ENCODE measurements at regions not wholly inside any gene's neighbourhood (a gene's known extent, or its start where the extent isn't known, plus 50 kb on each side); places are given as distances from the start of the nearest gene placed in this dataset.

- no peak overlapping the region for H3K4me3 ChIP-seq (ENCODE audit: low read length in 3 of 3)
- no peaks in the 10 kb centered on the region for H3K36me3 ChIP-seq (ENCODE audit: control insufficient read depth in 2 of 3, insufficient read depth in 3 of 3, low read length in 3 of 3)
- no peak for TF ChIP-seq CTCF (IDR thresholded peaks at IDR 0.05; ENCODE audit: borderline replicate concordance, extremely low read depth, insufficient read depth)
- H3K9ac ChIP-seq (ENCODE audit: low read length in 3 of 3) = no peak overlapping the region
- FAIRE-seq (no peak), DNase-seq (no peak)
- peaks cover 0 to 5% (median 0%) of the 10 kb centered on the region in 3 donors for H3K4me1 ChIP-seq (ENCODE audit: control insufficient read depth in 2 of 3, insufficient read depth in 2 of 3, low read depth in 1 of 3, low read length in 3 of 3)
- intact Hi-C loops (cut with DNase I) = no loop called here
- no peak overlapping the region for H3K27ac ChIP-seq (ENCODE audit: low read depth in 2 of 2, low read length in 2 of 2)
- H3K9me3 ChIP-seq (ENCODE audit: control insufficient read depth in 2 of 3, insufficient read depth in 1 of 3, low read length in 3 of 3) = peaks cover 0 to 4% (median 0%) of the 10 kb centered on the region in 3 donors
- no peaks in the 10 kb centered on the region for H3K27me3 ChIP-seq (ENCODE audit: control insufficient read depth, insufficient read depth, low read length)
Observed at GRCh38 chr7:106419455-106420182, 134.8 kb upstream of the NAMPT start.

- FAIRE-seq = no peak
Observed at GRCh38 chr7:106418526-106418925, 133.7 kb upstream of the NAMPT start.

GRCh38 chr7:106418094-106418493 lies 133.3 kb upstream of the NAMPT start:
- Histone ChIP-seq H3K4me3 (ENCODE audit: low read length in 3 of 3) (no peak overlapping the region), H3K4me1 (ENCODE audit: control insufficient read depth in 2 of 3, insufficient read depth in 2 of 3, low read depth in 1 of 3, low read length in 3 of 3) (no peaks in the 10 kb centered on the region), H3K9me3 (ENCODE audit: control insufficient read depth in 2 of 3, insufficient read depth in 1 of 3, low read length in 3 of 3) (peaks cover 0 to 4% (median 0%) of the 10 kb centered on the region in 3 donors), H3K27ac (ENCODE audit: low read depth in 2 of 2, low read length in 2 of 2) (no peak overlapping the region), H3K27me3 (ENCODE audit: control insufficient read depth, insufficient read depth, low read length) (no peaks in the 10 kb centered on the region), H3K9ac (ENCODE audit: low read length in 3 of 3) (no peak overlapping the region), H3K36me3 (ENCODE audit: control insufficient read depth in 2 of 3, insufficient read depth in 3 of 3, low read length in 3 of 3) (no peaks in the 10 kb centered on the region)
- no peak for DNase-seq
- intact Hi-C loops (cut with DNase I) = no loop called here
- FAIRE-seq = no peak
- no peak for TF ChIP-seq CTCF (IDR thresholded peaks at IDR 0.05; ENCODE audit: borderline replicate concordance, extremely low read depth, insufficient read depth)

More at GRCh38 chr7:106418526-106418925, 133.7 kb upstream of the NAMPT start:
- H3K9me3 ChIP-seq (ENCODE audit: control insufficient read depth in 2 of 3, insufficient read depth in 1 of 3, low read length in 3 of 3) = peaks cover 0 to 4% (median 0%) of the 10 kb centered on the region in 3 donors
- intact Hi-C loops (cut with DNase I) = no loop called here
- H3K4me1 ChIP-seq (ENCODE audit: control insufficient read depth in 2 of 3, insufficient read depth in 2 of 3, low read depth in 1 of 3, low read length in 3 of 3) = no peaks in the 10 kb centered on the region
- no peak overlapping the region for H3K9ac ChIP-seq (ENCODE audit: low read length in 3 of 3)
- no peak overlapping the region for H3K4me3 ChIP-seq (ENCODE audit: low read length in 3 of 3)
- no peaks in the 10 kb centered on the region for H3K36me3 ChIP-seq (ENCODE audit: control insufficient read depth in 2 of 3, insufficient read depth in 3 of 3, low read length in 3 of 3)
- no peak for DNase-seq
- H3K27ac ChIP-seq (ENCODE audit: low read depth in 2 of 2, low read length in 2 of 2) = peak overlapping the region in 1 of 2 donors; percentile 7
- no peaks in the 10 kb centered on the region for H3K27me3 ChIP-seq (ENCODE audit: control insufficient read depth, insufficient read depth, low read length)
- TF ChIP-seq CTCF (IDR thresholded peaks at IDR 0.05; ENCODE audit: borderline replicate concordance, extremely low read depth, insufficient read depth) = no peak
